WTC11 (cell line): ENCODE measurements at regions not wholly inside any gene's neighbourhood (a gene's known extent, or its start where the extent isn't known, plus 50 kb on each side); places are given as distances from the start of the nearest gene placed in this dataset.

Source experiments
- ATAC-seq: fragments of 200-7000 bp; cut with Tn5 transposase; 2 replicates; pipeline ENCODE4 v1.10.0; 2021; ENCODE audit warnings: mild to moderate bottlenecking, moderate library complexity
- CTCF ChIA-PET: fragments of 300-600 bp; sonication (Branson Sonifier 250); formaldehyde crosslinking; loops from one replicate; lab custom pipeline; 2021; ENCODE audit warnings: antibody characterized with exemption; lab: Charles Lee
- POLR2A ChIA-PET: fragments of 350-600 bp; sonication (Branson Sonifier 250); formaldehyde crosslinking; loops from one replicate; lab custom pipeline; 2021; ENCODE audit warnings: antibody characterized with exemption; lab: Charles Lee
- DNase-seq: peaks from one replicate; pipeline ENCODE4 v3.0.0; 2021; ENCODE audit warnings: low spot score
- H3K27ac Mint-ChIP-seq: 2 replicates; pipeline ENCODE4 v1.8.0; 2021; ENCODE audit warnings: mixed read lengths
- H3K27me3 Mint-ChIP-seq: 2 replicates; pipeline ENCODE4 v1.8.0; 2021; ENCODE audit warnings: low read depth, mild to moderate bottlenecking, moderate library complexity, mixed read lengths
- H3K36me3 Mint-ChIP-seq: 2 replicates; pipeline ENCODE4 v1.8.0; 2021; ENCODE audit warnings: mixed read lengths
- H3K4me1 Mint-ChIP-seq: 2 replicates; pipeline ENCODE4 v1.8.0; 2022; ENCODE audit warnings: mixed read lengths
- H3K4me3 Mint-ChIP-seq: 2 replicates; pipeline ENCODE4 v1.8.0; 2021; ENCODE audit warnings: mild to moderate bottlenecking, moderate library complexity, mixed read lengths
- H3K9me3 Mint-ChIP-seq: 2 replicates; pipeline ENCODE4 v1.8.0; 2021; ENCODE audit warnings: mixed read lengths
- EMX1 ChIP-seq: fragments of 250-450 bp; sonication (Bioruptor Pico); IDR thresholded peaks from 2 replicates; pipeline ENCODE4 v1.8.0; 2021; ENCODE audit warnings: mild to moderate bottlenecking
- GABPB1 ChIP-seq: sonication (generic); formaldehyde crosslinking; IDR thresholded peaks from 2 replicates; pipeline ENCODE4 v1.8.1; 2023; ENCODE audit warnings: mild to moderate bottlenecking, missing genetic modification reagents
- MYBL2 ChIP-seq: sonication (generic); formaldehyde crosslinking; IDR thresholded peaks from 2 replicates; pipeline ENCODE4 v1.8.1; 2023; ENCODE audit warnings: mild to moderate bottlenecking, moderate library complexity, missing genetic modification reagents
- NFYB ChIP-seq: sonication (generic); formaldehyde crosslinking; conservative IDR thresholded peaks from 2 replicates; pipeline ENCODE4 v1.8.0; 2022; ENCODE audit warnings: low read depth, missing genetic modification reagents
- NR3C1 ChIP-seq: sonication (generic); formaldehyde crosslinking; conservative IDR thresholded peaks from 2 replicates; pipeline ENCODE4 v1.8.1; 2023; ENCODE audit warnings: low read depth, mild to moderate bottlenecking, missing genetic modification reagents
- ZNF219 ChIP-seq: sonication (generic); formaldehyde crosslinking; IDR thresholded peaks from 2 replicates; pipeline ENCODE4 v1.8.0; 2023; ENCODE audit warnings: missing genetic modification reagents, mild to moderate bottlenecking, borderline replicate concordance
- ZNF671 ChIP-seq: fragments of 250-450 bp; sonication (Bioruptor Pico); IDR thresholded peaks from 2 replicates; pipeline ENCODE4 v1.8.0; 2021; ENCODE audit warnings: mild to moderate bottlenecking
- TF ChIP-seq, protein P1 (sequence below): sonication (generic); formaldehyde crosslinking; IDR thresholded peaks from 2 replicates; pipeline ENCODE4 v1.8.0; 2022; ENCODE audit warnings: mild to moderate bottlenecking, missing genetic modification reagents
- TF ChIP-seq, protein P2 (sequence below): sonication (generic); formaldehyde crosslinking; IDR thresholded peaks from 2 replicates; pipeline ENCODE4 v1.8.1; 2022; ENCODE audit warnings: mild to moderate bottlenecking, missing genetic modification reagents, moderate library complexity, borderline replicate concordance
- TF ChIP-seq, protein P3 (sequence below): sonication (generic); formaldehyde crosslinking; IDR thresholded peaks from 2 replicates; pipeline ENCODE4 v1.8.1; 2023; ENCODE audit warnings: mild to moderate bottlenecking, missing genetic modification reagents
- TF ChIP-seq, protein P4 (sequence below): fragments of 250-450 bp; sonication (Bioruptor Pico); IDR thresholded peaks from 2 replicates; pipeline ENCODE4 v2.1.2; 2022; ENCODE audit warnings: mild to moderate bottlenecking, moderate library complexity
- TF ChIP-seq, protein P5 (sequence below): sonication (generic); formaldehyde crosslinking; IDR thresholded peaks from 2 replicates; pipeline ENCODE4 v1.8.1; 2023; ENCODE audit warnings: mild to moderate bottlenecking, missing genetic modification reagents, moderate library complexity
- TF ChIP-seq, protein P6 (sequence below): sonication (generic); formaldehyde crosslinking; IDR thresholded peaks from 2 replicates; pipeline ENCODE4 v1.8.1; 2023; ENCODE audit warnings: mild to moderate bottlenecking, missing genetic modification reagents, borderline replicate concordance

DNA sequence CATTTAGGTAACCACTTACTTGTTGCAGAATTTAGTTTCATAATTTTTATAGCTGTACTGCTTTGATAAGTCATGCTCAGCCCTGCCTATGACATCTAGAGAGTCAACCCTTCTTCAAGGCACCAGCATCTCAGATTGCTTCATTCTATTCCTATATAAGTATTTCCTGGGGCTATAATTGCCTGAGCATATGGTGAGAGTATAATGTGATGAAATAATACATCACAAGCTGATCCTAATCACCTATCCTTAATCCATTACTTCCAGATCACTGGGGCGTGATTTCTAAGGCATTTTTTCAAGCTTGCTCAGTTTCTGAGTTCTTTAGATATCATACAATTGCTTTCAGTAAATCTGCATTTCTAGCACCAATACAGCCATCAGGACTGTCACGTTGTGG is 200.0 kb upstream of the NPY2R start (continued):
- TF ChIP-seq, protein P1, sequence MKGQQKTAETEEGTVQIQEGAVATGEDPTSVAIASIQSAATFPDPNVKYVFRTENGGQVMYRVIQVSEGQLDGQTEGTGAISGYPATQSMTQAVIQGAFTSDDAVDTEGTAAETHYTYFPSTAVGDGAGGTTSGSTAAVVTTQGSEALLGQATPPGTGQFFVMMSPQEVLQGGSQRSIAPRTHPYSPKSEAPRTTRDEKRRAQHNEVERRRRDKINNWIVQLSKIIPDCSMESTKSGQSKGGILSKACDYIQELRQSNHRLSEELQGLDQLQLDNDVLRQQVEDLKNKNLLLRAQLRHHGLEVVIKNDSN (CRISPR knock-in tag) = no peak
- no peak for TF ChIP-seq NFYB
- TF ChIP-seq, protein P2, sequence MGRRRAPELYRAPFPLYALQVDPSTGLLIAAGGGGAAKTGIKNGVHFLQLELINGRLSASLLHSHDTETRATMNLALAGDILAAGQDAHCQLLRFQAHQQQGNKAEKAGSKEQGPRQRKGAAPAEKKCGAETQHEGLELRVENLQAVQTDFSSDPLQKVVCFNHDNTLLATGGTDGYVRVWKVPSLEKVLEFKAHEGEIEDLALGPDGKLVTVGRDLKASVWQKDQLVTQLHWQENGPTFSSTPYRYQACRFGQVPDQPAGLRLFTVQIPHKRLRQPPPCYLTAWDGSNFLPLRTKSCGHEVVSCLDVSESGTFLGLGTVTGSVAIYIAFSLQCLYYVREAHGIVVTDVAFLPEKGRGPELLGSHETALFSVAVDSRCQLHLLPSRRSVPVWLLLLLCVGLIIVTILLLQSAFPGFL (CRISPR knock-in tag) = no peak

DNA sequence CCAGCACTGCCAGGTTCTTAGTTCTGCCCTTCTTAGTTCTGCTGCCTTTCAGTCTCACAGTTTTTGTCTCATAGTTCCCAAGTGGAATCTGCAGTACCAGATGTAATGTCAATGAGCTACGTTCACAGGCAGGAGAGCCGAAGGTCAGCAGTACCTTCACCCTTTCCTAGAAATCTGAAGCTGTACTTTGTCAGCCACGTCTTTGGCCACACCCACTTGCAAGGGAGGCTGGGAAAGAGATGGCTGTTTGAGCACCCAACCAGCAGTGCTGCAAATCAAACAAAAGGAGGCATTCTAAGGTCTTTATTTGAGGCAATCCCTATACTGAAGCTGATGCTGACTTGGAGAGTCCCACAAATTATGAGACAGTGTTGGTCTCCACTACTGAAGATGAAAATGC is 199.1 kb upstream of the NPY2R start:
- no peaks in the 10 kb centered on the region for H3K36me3 Mint-ChIP-seq
- DNase-seq (no peak), ATAC-seq (no peak)
- H3K4me3 Mint-ChIP-seq = no peak overlapping the region
- no peak overlapping the region for H3K27ac Mint-ChIP-seq
- H3K4me1 Mint-ChIP-seq = peaks cover 8% of the 10 kb centered on the region; the same call in 1 of the 2 replicates
- ChIA-PET POLR2A (interaction anchor here (0.6 kb wide), 1 partner anchor 263 kb away, joined by 3 read pairs; no protein-coding TSS in a partner anchor), CTCF (no interaction called here)
- TF ChIP-seq ZNF219 (CRISPR knock-in tag) (no peak), MYBL2 (CRISPR knock-in tag) (no peak), NFYB (no peak), EMX1 (CRISPR knock-in tag) (no peak), NR3C1 (CRISPR knock-in tag) (no peak), ZNF671 (CRISPR knock-in tag) (no peak), GABPB1 (CRISPR knock-in tag) (no peak)
- TF ChIP-seq, protein P3, sequence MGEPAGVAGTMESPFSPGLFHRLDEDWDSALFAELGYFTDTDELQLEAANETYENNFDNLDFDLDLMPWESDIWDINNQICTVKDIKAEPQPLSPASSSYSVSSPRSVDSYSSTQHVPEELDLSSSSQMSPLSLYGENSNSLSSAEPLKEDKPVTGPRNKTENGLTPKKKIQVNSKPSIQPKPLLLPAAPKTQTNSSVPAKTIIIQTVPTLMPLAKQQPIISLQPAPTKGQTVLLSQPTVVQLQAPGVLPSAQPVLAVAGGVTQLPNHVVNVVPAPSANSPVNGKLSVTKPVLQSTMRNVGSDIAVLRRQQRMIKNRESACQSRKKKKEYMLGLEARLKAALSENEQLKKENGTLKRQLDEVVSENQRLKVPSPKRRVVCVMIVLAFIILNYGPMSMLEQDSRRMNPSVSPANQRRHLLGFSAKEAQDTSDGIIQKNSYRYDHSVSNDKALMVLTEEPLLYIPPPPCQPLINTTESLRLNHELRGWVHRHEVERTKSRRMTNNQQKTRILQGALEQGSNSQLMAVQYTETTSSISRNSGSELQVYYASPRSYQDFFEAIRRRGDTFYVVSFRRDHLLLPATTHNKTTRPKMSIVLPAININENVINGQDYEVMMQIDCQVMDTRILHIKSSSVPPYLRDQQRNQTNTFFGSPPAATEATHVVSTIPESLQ (CRISPR knock-in tag) = no peak
- TF ChIP-seq, protein P4, sequence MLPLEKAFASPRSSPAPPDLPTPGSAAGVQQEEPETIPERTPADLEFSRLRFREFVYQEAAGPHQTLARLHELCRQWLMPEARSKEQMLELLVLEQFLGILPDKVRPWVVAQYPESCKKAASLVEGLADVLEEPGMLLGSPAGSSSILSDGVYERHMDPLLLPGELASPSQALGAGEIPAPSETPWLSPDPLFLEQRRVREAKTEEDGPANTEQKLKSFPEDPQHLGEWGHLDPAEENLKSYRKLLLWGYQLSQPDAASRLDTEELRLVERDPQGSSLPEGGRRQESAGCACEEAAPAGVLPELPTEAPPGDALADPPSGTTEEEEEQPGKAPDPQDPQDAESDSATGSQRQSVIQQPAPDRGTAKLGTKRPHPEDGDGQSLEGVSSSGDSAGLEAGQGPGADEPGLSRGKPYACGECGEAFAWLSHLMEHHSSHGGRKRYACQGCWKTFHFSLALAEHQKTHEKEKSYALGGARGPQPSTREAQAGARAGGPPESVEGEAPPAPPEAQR = no peak
- TF ChIP-seq, protein P5, sequence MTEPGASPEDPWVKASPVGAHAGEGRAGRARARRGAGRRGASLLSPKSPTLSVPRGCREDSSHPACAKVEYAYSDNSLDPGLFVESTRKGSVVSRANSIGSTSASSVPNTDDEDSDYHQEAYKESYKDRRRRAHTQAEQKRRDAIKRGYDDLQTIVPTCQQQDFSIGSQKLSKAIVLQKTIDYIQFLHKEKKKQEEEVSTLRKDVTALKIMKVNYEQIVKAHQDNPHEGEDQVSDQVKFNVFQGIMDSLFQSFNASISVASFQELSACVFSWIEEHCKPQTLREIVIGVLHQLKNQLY (CRISPR knock-in tag) = no peak
- TF ChIP-seq, all 79 proteins: peak for 0
- Mint-ChIP-seq H3K27me3 (no peaks in the 10 kb centered on the region), H3K9me3 (peaks cover 5% of the 10 kb centered on the region)

DNA sequence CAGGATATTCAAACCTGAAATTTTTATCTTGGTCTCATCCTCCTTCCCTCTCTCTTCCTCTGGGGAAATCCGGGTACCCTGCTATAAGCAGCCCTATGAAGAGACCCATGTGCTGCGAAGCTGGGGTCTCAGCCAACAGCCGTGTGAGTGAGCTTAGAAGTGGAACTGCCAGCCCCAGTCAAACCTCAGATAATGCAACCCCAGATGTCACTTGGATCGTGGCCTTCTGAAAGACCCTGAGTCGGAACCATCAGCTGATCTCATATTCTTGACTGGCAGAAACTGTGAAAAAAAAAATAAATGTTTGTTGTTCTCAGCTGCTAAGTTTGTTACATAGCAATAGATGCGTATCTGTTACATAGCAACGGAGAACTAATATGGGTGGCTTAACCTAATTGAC is 198.1 kb upstream of the NPY2R start:
- peaks cover 5% of the 10 kb centered on the region for H3K9me3 Mint-ChIP-seq
- DNase-seq = no peak
- peaks cover 8% of the 10 kb centered on the region; the same call in 1 of the 2 replicates for H3K4me1 Mint-ChIP-seq
- H3K4me3 Mint-ChIP-seq = no peak overlapping the region
- H3K27ac Mint-ChIP-seq = no peak overlapping the region
- H3K27me3 Mint-ChIP-seq = no peaks in the 10 kb centered on the region
- TF ChIP-seq, protein P6, sequence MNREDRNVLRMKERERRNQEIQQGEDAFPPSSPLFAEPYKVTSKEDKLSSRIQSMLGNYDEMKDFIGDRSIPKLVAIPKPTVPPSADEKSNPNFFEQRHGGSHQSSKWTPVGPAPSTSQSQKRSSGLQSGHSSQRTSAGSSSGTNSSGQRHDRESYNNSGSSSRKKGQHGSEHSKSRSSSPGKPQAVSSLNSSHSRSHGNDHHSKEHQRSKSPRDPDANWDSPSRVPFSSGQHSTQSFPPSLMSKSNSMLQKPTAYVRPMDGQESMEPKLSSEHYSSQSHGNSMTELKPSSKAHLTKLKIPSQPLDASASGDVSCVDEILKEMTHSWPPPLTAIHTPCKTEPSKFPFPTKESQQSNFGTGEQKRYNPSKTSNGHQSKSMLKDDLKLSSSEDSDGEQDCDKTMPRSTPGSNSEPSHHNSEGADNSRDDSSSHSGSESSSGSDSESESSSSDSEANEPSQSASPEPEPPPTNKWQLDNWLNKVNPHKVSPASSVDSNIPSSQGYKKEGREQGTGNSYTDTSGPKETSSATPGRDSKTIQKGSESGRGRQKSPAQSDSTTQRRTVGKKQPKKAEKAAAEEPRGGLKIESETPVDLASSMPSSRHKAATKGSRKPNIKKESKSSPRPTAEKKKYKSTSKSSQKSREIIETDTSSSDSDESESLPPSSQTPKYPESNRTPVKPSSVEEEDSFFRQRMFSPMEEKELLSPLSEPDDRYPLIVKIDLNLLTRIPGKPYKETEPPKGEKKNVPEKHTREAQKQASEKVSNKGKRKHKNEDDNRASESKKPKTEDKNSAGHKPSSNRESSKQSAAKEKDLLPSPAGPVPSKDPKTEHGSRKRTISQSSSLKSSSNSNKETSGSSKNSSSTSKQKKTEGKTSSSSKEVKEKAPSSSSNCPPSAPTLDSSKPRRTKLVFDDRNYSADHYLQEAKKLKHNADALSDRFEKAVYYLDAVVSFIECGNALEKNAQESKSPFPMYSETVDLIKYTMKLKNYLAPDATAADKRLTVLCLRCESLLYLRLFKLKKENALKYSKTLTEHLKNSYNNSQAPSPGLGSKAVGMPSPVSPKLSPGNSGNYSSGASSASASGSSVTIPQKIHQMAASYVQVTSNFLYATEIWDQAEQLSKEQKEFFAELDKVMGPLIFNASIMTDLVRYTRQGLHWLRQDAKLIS (CRISPR knock-in tag) = no peak
- ChIA-PET CTCF (interaction anchor here (1.0 kb wide), 1 partner anchor 82 kb away, joined by 3 read pairs; no protein-coding TSS in a partner anchor), POLR2A (no interaction called here)
- no peak for ATAC-seq
- H3K36me3 Mint-ChIP-seq = no peaks in the 10 kb centered on the region
